RCC 7860 (cell line): ENCODE measurements at regions not wholly inside any gene's neighbourhood (a gene's known extent, or its start where the extent isn't known, plus 50 kb on each side); places are given as distances from the start of the nearest gene placed in this dataset.
"Not testable (repeated sequence)": the region's sequence is repeated elsewhere in the genome, so short reads cannot be mapped to it uniquely, and the experiment has no call there.

Experiments used
- DNase-seq: peaks from one replicate; pipeline ENCODE4 v3.0.0-alpha.2; 2015; ENCODE audit warnings: low spot score
- FAIRE-seq: peaks from 2 replicates; lab custom pipeline; 2012; peaks lifted over from hg19 to GRCh38; lab: Jason Lieb, UNC

- FAIRE-seq (no peak), DNase-seq (no peak)
Measured at GRCh38 chr9:75274781-75275180, 186.5 kb downstream of the OSTF1 start.

GRCh38 chr9:75282047-75282446, 193.7 kb downstream of the OSTF1 start:
- no peak for FAIRE-seq
- no peak for DNase-seq

GRCh38 chr9:75289332-75289731, 201.0 kb downstream of the OSTF1 start:
- no peak for FAIRE-seq
- no peak for DNase-seq

GRCh38 chr9:75299324-75299723, 211.0 kb downstream of the OSTF1 start:
- no peak for FAIRE-seq
- no peak for DNase-seq

GRCh38 chr9:75333624-75334023, 245.3 kb downstream of the OSTF1 start:
- DNase-seq: no peak
- no peak for FAIRE-seq

GRCh38 chr9:75358846-75359245, 270.5 kb downstream of the OSTF1 start:
- FAIRE-seq (no peak), DNase-seq (no peak)

GRCh38 chr9:75359638-75360037, 271.3 kb downstream of the OSTF1 start:
- FAIRE-seq (no peak), DNase-seq (peak; percentile 44)

- no peak for FAIRE-seq
- DNase-seq: no peak
Measured at GRCh38 chr9:75360252-75360651, 271.9 kb downstream of the OSTF1 start.

- not testable (repeated sequence) for FAIRE-seq, DNase-seq
Measured at GRCh38 chr9:75362446-75362845, 274.1 kb downstream of the OSTF1 start.

- FAIRE-seq: no peak
- peak; percentile 46 for DNase-seq
Measured at GRCh38 chr9:75365196-75365595, 276.9 kb downstream of the OSTF1 start.

GRCh38 chr9:75369989-75370388, 281.7 kb downstream of the OSTF1 start:
- FAIRE-seq (no peak), DNase-seq (no peak)

- no peak for FAIRE-seq
- no peak for DNase-seq
Measured at GRCh38 chr9:75372499-75373268, 284.4 kb downstream of the OSTF1 start.

- FAIRE-seq: no peak
- DNase-seq: no peak
Measured at GRCh38 chr9:75376680-75377254, 288.5 kb downstream of the OSTF1 start.

- no peak for FAIRE-seq
- DNase-seq: peak; percentile 70
Measured at GRCh38 chr9:75378036-75378435, 289.7 kb downstream of the OSTF1 start.

- FAIRE-seq: no peak
- DNase-seq: no peak
Measured at GRCh38 chr9:75378926-75379325, 290.6 kb downstream of the OSTF1 start.

GRCh38 chr9:75382126-75382525, 293.8 kb downstream of the OSTF1 start:
- no peak for FAIRE-seq
- peak; percentile 66 for DNase-seq

- not testable (repeated sequence) for DNase-seq, FAIRE-seq
Measured at GRCh38 chr9:75383420-75384034, 295.2 kb downstream of the OSTF1 start.

GRCh38 chr9:75385236-75385635, 296.9 kb downstream of the OSTF1 start:
- FAIRE-seq (no peak), DNase-seq (no peak)

GRCh38 chr9:75389101-75389500, 300.8 kb downstream of the OSTF1 start:
- DNase-seq (no peak), FAIRE-seq (no peak)

- no peak for FAIRE-seq
Measured at GRCh38 chr9:75390951-75391350, 302.6 kb downstream of the OSTF1 start.

GRCh38 chr9:75391497-75391896, 303.2 kb downstream of the OSTF1 start:
- DNase-seq: no peak

More at GRCh38 chr9:75390951-75391350, 302.6 kb downstream of the OSTF1 start:
- DNase-seq: no peak

GRCh38 chr9:75395336-75395735, 307.0 kb downstream of the OSTF1 start:
- no peak for FAIRE-seq
- no peak for DNase-seq

More at GRCh38 chr9:75391497-75391896, 303.2 kb downstream of the OSTF1 start:
- no peak for FAIRE-seq
